GM21723 (cell line): ENCODE measurements at regions not wholly inside any gene's neighbourhood (a gene's known extent, or its start where the extent isn't known, plus 50 kb on each side); places are given as distances from the start of the nearest gene placed in this dataset.

Experiments
- ATAC-seq: cut with Tn5 transposase; IDR thresholded peaks from one replicate; pipeline ENCODE4 v1.9.1; 2021; ENCODE audit warnings: mild to moderate bottlenecking, moderate library complexity; ENCODE audit not compliant: unreplicated experiment

- no peak for ATAC-seq
Observed at GRCh38 chr1:163797816-163798215, 476.1 kb downstream of the NUF2 start.

- no peak for ATAC-seq
Observed at GRCh38 chr1:163799190-163799805, 477.5 kb downstream of the NUF2 start.

- no peak for ATAC-seq
Observed at GRCh38 chr1:163807331-163808049, 485.7 kb downstream of the NUF2 start.

- ATAC-seq = no peak
Observed at GRCh38 chr1:163813251-163813650, 491.5 kb downstream of the NUF2 start.

GRCh38 chr1:163820226-163820625, 498.5 kb downstream of the NUF2 start:
- ATAC-seq = no peak

- no peak for ATAC-seq
Observed at GRCh38 chr1:163820766-163821165, 499.0 kb downstream of the NUF2 start.

GRCh38 chr1:163821679-163822078, 499.9 kb downstream of the NUF2 start:
- ATAC-seq = no peak

GRCh38 chr1:163823017-163823416, 501.3 kb downstream of the NUF2 start:
- ATAC-seq = no peak

- no peak for ATAC-seq
Observed at GRCh38 chr1:163824006-163824405, 502.3 kb downstream of the NUF2 start.

- ATAC-seq = no peak
Observed at GRCh38 chr1:163824490-163824889, 502.7 kb downstream of the NUF2 start.

- no peak for ATAC-seq
Observed at GRCh38 chr1:163826500-163826899, 504.7 kb downstream of the NUF2 start.

GRCh38 chr1:163834778-163835177, 513.0 kb downstream of the NUF2 start:
- no peak for ATAC-seq

- no peak for ATAC-seq
Observed at GRCh38 chr1:163836481-163836880, 514.7 kb downstream of the NUF2 start.

GRCh38 chr1:163837206-163837605, 515.5 kb downstream of the NUF2 start:
- no peak for ATAC-seq

- ATAC-seq = no peak
Observed at GRCh38 chr1:163842571-163842970, 520.8 kb downstream of the NUF2 start.

- no peak for ATAC-seq
Observed at GRCh38 chr1:163844459-163844858, 522.7 kb downstream of the NUF2 start.

GRCh38 chr1:163845279-163845678, 523.5 kb downstream of the NUF2 start:
- ATAC-seq = no peak

- no peak for ATAC-seq
Observed at GRCh38 chr1:163863731-163864130, 542.0 kb downstream of the NUF2 start.

GRCh38 chr1:163864207-163864606, 542.5 kb downstream of the NUF2 start:
- no peak for ATAC-seq

- ATAC-seq = no peak
Observed at GRCh38 chr1:163866564-163866963, 544.8 kb downstream of the NUF2 start.

- ATAC-seq = no peak
Observed at GRCh38 chr1:163870666-163871065, 548.9 kb downstream of the NUF2 start.

GRCh38 chr1:163872067-163872466, 550.3 kb downstream of the NUF2 start:
- ATAC-seq = no peak

- no peak for ATAC-seq
Observed at GRCh38 chr1:163874070-163874469, 552.3 kb downstream of the NUF2 start.
